ENCODE measurements at regions not wholly inside any gene's neighbourhood (a gene's known extent, or its start where the extent isn't known, plus 50 kb on each side); places are given as distances from the start of the nearest gene placed in this dataset.

GRCh38 chr4:66186095-66186494 lies 515.8 kb upstream of the EPHA5 start:
- TF ChIP-seq CTCF (IDR thresholded peaks at IDR 0.05) (no peak), POLR2A (IDR thresholded peaks at IDR 0.05) (no peak), EP300 (IDR thresholded peaks at IDR 0.05) (no peak)

Measured in ovary (tissue), 3 donors.